ENCODE measurements at regions not wholly inside any gene's neighbourhood (a gene's known extent, or its start where the extent isn't known, plus 50 kb on each side); places are given as distances from the start of the nearest gene placed in this dataset.

GRCh38 chr5:68683632-68684036, 410.2 kb upstream of the SLC30A5 start:
- TF ChIP-seq EZH2 (IDR thresholded peaks at IDR 0.05; ENCODE audit: borderline replicate concordance, low read length) (no peak), CTCF (IDR thresholded peaks at IDR 0.05; ENCODE audit: low read length) (no peak)
- Histone ChIP-seq H3K9me3 (ENCODE audit: low read length) (no peaks in the 10 kb centered on the region), H3K9ac (ENCODE audit: low read length) (no peak overlapping the region), H3K79me2 (ENCODE audit: insufficient read depth, low read length) (no peaks in the 10 kb centered on the region), H3K27ac (ENCODE audit: low read depth, low read length, poor library complexity, severe bottlenecking) (no peak overlapping the region), H3K9me2 (ENCODE audit: low read depth, low read length) (no peaks in the 10 kb centered on the region), H4K20me1 (ENCODE audit: insufficient read depth, low read length) (no peaks in the 10 kb centered on the region), H3K4me2 (ENCODE audit: low read length) (no peak overlapping the region), H3K36me3 (ENCODE audit: insufficient read depth, low read length) (no peaks in the 10 kb centered on the region), H3K4me3 (ENCODE audit: low read depth, low read length, poor library complexity, severe bottlenecking) (no peak overlapping the region), H3K4me1 (ENCODE audit: insufficient read depth, low read length, severe bottlenecking) (no peaks in the 10 kb centered on the region), H3F3A (ENCODE audit: insufficient read depth, low read length) (no peaks in the 10 kb centered on the region), H2AFZ (ENCODE audit: low read length) (no peak overlapping the region), H3K27me3 (ENCODE audit: insufficient read depth, low read length) (no peaks in the 10 kb centered on the region)

GRCh38 chr5:68685863-68686262, 408.0 kb upstream of the SLC30A5 start:
- Histone ChIP-seq H2AFZ (ENCODE audit: low read length) (no peak overlapping the region), H3K27ac (ENCODE audit: low read depth, low read length, poor library complexity, severe bottlenecking) (no peak overlapping the region), H3F3A (ENCODE audit: insufficient read depth, low read length) (no peaks in the 10 kb centered on the region), H3K4me2 (ENCODE audit: low read length) (no peak overlapping the region), H3K79me2 (ENCODE audit: insufficient read depth, low read length) (no peaks in the 10 kb centered on the region), H3K9me3 (ENCODE audit: low read length) (no peaks in the 10 kb centered on the region), H3K4me1 (ENCODE audit: insufficient read depth, low read length, severe bottlenecking) (no peaks in the 10 kb centered on the region), H3K9ac (ENCODE audit: low read length) (no peak overlapping the region), H4K20me1 (ENCODE audit: insufficient read depth, low read length) (no peaks in the 10 kb centered on the region), H3K4me3 (ENCODE audit: low read depth, low read length, poor library complexity, severe bottlenecking) (no peak overlapping the region), H3K36me3 (ENCODE audit: insufficient read depth, low read length) (no peaks in the 10 kb centered on the region), H3K27me3 (ENCODE audit: insufficient read depth, low read length) (no peaks in the 10 kb centered on the region), H3K9me2 (ENCODE audit: low read depth, low read length) (no peaks in the 10 kb centered on the region)
- TF ChIP-seq CTCF (IDR thresholded peaks at IDR 0.05; ENCODE audit: low read length), result no peak
- TF ChIP-seq EZH2 (IDR thresholded peaks at IDR 0.05; ENCODE audit: borderline replicate concordance, low read length), result no peak

- Histone ChIP-seq H3K27ac (ENCODE audit: low read depth, low read length, poor library complexity, severe bottlenecking) (no peak overlapping the region), H3K9me3 (ENCODE audit: low read length) (no peaks in the 10 kb centered on the region), H3K9ac (ENCODE audit: low read length) (no peak overlapping the region), H4K20me1 (ENCODE audit: insufficient read depth, low read length) (no peaks in the 10 kb centered on the region), H2AFZ (ENCODE audit: low read length) (no peak overlapping the region), H3K27me3 (ENCODE audit: insufficient read depth, low read length) (no peaks in the 10 kb centered on the region), H3K9me2 (ENCODE audit: low read depth, low read length) (no peaks in the 10 kb centered on the region), H3K36me3 (ENCODE audit: insufficient read depth, low read length) (no peaks in the 10 kb centered on the region), H3K4me2 (ENCODE audit: low read length) (no peak overlapping the region), H3K4me3 (ENCODE audit: low read depth, low read length, poor library complexity, severe bottlenecking) (no peak overlapping the region), H3K79me2 (ENCODE audit: insufficient read depth, low read length) (no peaks in the 10 kb centered on the region), H3F3A (ENCODE audit: insufficient read depth, low read length) (no peaks in the 10 kb centered on the region), H3K4me1 (ENCODE audit: insufficient read depth, low read length, severe bottlenecking) (no peaks in the 10 kb centered on the region)
- TF ChIP-seq CTCF (IDR thresholded peaks at IDR 0.05; ENCODE audit: low read length) (no peak), EZH2 (IDR thresholded peaks at IDR 0.05; ENCODE audit: borderline replicate concordance, low read length) (no peak)
Measured at GRCh38 chr5:68688547-68688946, 405.3 kb upstream of the SLC30A5 start.
